Activated CD8-positive, alpha-beta T cell treated with anti-CD3 and anti-CD28 coated beads for 36 hours (primary cell): ENCODE measurements at regions not wholly inside any gene's neighbourhood (a gene's known extent, or its start where the extent isn't known, plus 50 kb on each side); places are given as distances from the start of the nearest gene placed in this dataset.

Experiments used
- ATAC-seq: fragments of 200-7000 bp; cut with Tn5 transposase; one replicate; pipeline ENCODE4 v1.10.0; 2021; ENCODE audit warnings: mild to moderate bottlenecking, moderate library complexity
- CTCF ChIA-PET: fragments of 350-600 bp; sonication (Branson Sonifier 250); formaldehyde crosslinking; loops from one replicate; lab custom pipeline; 2021; ENCODE audit warnings: antibody characterized with exemption; lab: Charles Lee
- POLR2A ChIA-PET: fragments of 350-600 bp; sonication (Branson Sonifier 250); formaldehyde crosslinking; loops from one replicate; lab custom pipeline; 2021; ENCODE audit warnings: antibody characterized with exemption; lab: Charles Lee
- DNase-seq: peaks from one replicate; pipeline ENCODE4 v3.0.0-alpha.2; 2020
- H3K27ac Mint-ChIP-seq: one replicate; pipeline ENCODE4 v1.8.0; 2021; ENCODE audit warnings: mild to moderate bottlenecking, mixed read lengths
- H3K27me3 Mint-ChIP-seq: one replicate; pipeline ENCODE4 v1.8.0; 2021; ENCODE audit warnings: mixed read lengths
- H3K36me3 Mint-ChIP-seq: one replicate; pipeline ENCODE4 v1.8.0; 2021; ENCODE audit warnings: low read depth, mixed read lengths
- H3K4me1 Mint-ChIP-seq: one replicate; pipeline ENCODE4 v1.8.0; 2021; ENCODE audit warnings: low read depth, mixed read lengths
- H3K4me3 Mint-ChIP-seq: one replicate; pipeline ENCODE4 v1.8.0; 2021; ENCODE audit warnings: mild to moderate bottlenecking, moderate library complexity, mixed read lengths
- H3K9me3 Mint-ChIP-seq: one replicate; pipeline ENCODE4 v1.8.0; 2021; ENCODE audit warnings: mixed read lengths
- CTCF ChIP-seq: fragments of 200-600 bp; IDR thresholded peaks from one replicate; pipeline ENCODE4 v1.8.0; 2022; ENCODE audit warnings: antibody characterized with exemption, mild to moderate bottlenecking
- intact Hi-C: fragments of 100-400 bp; cut with micrococcal nuclease; formaldehyde crosslinking; loops from one replicate; pipeline ENCODE4 v1.10.0; 2022

GRCh38 chr2:34244195-34244594, 645.1 kb upstream of the FAM98A start:
- Mint-ChIP-seq H3K27me3 (no peaks in the 10 kb centered on the region), H3K27ac (no peak overlapping the region), H3K36me3 (no peaks in the 10 kb centered on the region), H3K4me1 (no peaks in the 10 kb centered on the region), H3K4me3 (no peak overlapping the region), H3K9me3 (peaks cover 2% of the 10 kb centered on the region)
- ATAC-seq (no peak), DNase-seq (no peak)
- TF ChIP-seq CTCF = no peak
- ChIA-PET CTCF (no interaction called here), POLR2A (no interaction called here)
- intact Hi-C loops = no loop called here

DNA sequence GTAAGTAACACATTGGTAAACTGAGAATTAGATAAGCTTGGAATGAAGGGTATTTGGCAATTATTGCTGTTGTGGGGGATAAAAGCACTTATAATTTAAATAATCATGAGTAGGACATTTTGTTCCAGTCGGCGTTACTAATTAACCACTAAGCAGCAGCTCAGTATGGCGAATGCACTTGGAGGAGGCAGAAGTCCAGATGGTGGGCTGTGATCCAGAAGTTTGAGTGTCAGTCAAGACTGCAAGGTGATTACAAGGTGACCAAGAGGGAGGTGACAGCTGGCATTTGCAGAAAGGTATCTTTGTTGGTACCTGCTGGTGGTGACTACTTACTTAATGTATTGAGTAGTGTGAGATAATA, 643.6 kb upstream of the FAM98A start:
- ATAC-seq (no peak), DNase-seq (no peak)
- H3K4me3 Mint-ChIP-seq = no peak overlapping the region
- H3K9me3 Mint-ChIP-seq = peaks cover 4% of the 10 kb centered on the region
- CTCF ChIA-PET = no interaction called here
- POLR2A ChIA-PET = interaction anchor here (1.3 kb wide), 1 partner anchor 11 kb away, joined by 4 read pairs; no protein-coding TSS in a partner anchor
- no peaks in the 10 kb centered on the region for H3K4me1 Mint-ChIP-seq
- intact Hi-C loops = no loop called here
- no peaks in the 10 kb centered on the region for H3K36me3 Mint-ChIP-seq
- no peak for TF ChIP-seq CTCF
- H3K27ac Mint-ChIP-seq = no peak overlapping the region
- H3K27me3 Mint-ChIP-seq = no peaks in the 10 kb centered on the region

- POLR2A ChIA-PET = interaction anchor here (1.3 kb wide), 1 partner anchor 11 kb away, joined by 4 read pairs; no protein-coding TSS in a partner anchor
- no peaks in the 10 kb centered on the region for H3K27me3 Mint-ChIP-seq
- peaks cover 4% of the 10 kb centered on the region for H3K9me3 Mint-ChIP-seq
Observed at GRCh38 chr2:34241905-34242762, 643.0 kb upstream of the FAM98A start.

GRCh38 chr2:34239511-34239910, 640.4 kb upstream of the FAM98A start:
- CTCF ChIA-PET = no interaction called here
- no peak for TF ChIP-seq CTCF
- Mint-ChIP-seq H3K27me3 (no peaks in the 10 kb centered on the region), H3K4me3 (no peak overlapping the region), H3K36me3 (no peaks in the 10 kb centered on the region), H3K9me3 (peaks cover 11% of the 10 kb centered on the region), H3K4me1 (no peaks in the 10 kb centered on the region), H3K27ac (no peak overlapping the region)
- DNase-seq = no peak
- no peak for ATAC-seq
- POLR2A ChIA-PET = no interaction called here
- intact Hi-C loops = no loop called here

More at GRCh38 chr2:34241905-34242762, 643.0 kb upstream of the FAM98A start:
- no peaks in the 10 kb centered on the region for H3K36me3 Mint-ChIP-seq
- TF ChIP-seq CTCF = no peak
- H3K27ac Mint-ChIP-seq = no peak overlapping the region
- H3K4me3 Mint-ChIP-seq = no peak overlapping the region
- ATAC-seq (no peak), DNase-seq (no peak)
- CTCF ChIA-PET = no interaction called here
- no peaks in the 10 kb centered on the region for H3K4me1 Mint-ChIP-seq
- intact Hi-C loops = no loop called here

DNA sequence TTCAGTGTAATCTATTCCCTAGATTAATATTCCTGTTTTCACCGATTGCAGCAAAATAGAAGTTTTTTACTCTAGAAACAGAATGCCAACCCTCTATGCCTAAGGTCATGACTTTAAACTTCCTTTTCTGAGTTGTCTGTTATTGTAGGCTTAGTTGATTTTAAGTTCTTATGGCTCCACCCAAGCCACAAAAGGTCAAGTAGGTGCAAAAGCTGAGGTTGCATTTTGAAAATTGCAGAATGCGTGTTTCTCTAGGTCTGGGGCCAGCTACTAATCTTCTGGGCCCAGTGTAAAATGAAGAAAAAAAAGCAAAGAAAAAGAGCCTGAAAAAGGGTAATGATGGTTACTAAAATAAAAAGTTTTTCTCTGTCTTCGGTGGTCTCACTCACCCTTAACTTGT, 635.7 kb upstream of the FAM98A start:
- H3K36me3 Mint-ChIP-seq = no peaks in the 10 kb centered on the region
- ATAC-seq (no peak), DNase-seq (no peak)
- intact Hi-C loops = no loop called here
- H3K4me3 Mint-ChIP-seq = no peak overlapping the region
- ChIA-PET CTCF (no interaction called here), POLR2A (no interaction called here)
- H3K9me3 Mint-ChIP-seq = peaks cover 9% of the 10 kb centered on the region
- no peaks in the 10 kb centered on the region for H3K4me1 Mint-ChIP-seq
- no peak for TF ChIP-seq CTCF
- no peaks in the 10 kb centered on the region for H3K27me3 Mint-ChIP-seq
- H3K27ac Mint-ChIP-seq = no peak overlapping the region
